ENCODE measurements at regions not wholly inside any gene's neighbourhood (a gene's known extent, or its start where the extent isn't known, plus 50 kb on each side); places are given as distances from the start of the nearest gene placed in this dataset.

DNA sequence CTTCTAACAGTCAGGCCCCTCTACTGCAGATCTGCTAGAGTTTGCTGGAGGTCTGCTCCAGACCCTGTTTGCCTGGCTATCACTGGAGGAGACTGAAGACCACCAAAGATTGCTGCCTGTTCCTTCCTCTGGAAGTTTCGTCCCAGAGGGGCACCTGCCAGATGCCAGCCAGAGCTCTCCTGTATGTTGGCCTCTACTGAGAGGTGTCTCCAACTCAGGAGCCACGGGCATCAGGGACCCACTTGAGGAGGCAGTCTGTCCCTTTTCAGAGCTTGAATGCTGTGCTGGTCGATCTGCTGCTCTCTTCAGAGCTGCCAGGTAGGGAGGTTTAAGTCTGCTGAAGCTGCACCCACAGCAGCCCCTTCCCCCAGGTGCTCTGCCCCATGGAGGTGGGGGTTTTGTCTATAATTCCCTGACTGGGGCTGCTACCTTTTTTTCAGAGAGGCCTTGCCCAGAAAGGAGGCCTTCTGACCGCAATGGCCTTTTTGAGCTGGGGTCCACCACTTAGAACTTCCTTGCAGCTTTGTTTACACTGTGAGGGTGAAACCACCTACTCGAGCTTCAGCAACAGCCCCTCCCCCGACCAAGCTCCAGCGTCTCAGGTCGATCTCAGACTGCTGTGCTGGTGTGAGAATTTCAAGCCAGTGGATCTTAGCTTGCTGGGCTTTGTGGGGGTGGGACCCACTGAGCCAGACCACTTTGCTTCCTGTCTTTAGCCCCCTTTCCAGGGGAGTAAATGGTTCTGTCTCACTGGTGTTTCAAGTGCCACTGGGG is 566.0 kb downstream of the NR4A2 start:
- DNase-seq: no peak

DNA sequence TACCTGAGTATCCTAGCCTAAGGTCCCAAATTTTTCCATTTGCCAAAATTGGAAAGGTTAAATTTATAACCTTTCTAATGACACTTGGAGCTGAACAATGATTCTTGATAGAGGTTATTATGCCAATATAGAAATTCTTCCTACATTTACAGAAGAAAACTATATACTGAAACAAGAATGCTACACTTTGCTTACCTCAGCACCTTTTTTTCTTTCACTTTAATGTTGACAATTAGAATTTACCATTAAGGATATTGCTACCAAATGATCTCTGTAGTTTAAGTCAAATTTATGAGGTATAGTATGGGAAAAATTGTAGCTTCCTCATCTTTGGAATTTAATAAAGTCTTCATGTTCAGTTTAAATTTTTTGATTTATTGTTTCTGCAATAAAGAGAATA is 577.0 kb downstream of the NR4A2 start:
- DNase-seq: no peak

DNA sequence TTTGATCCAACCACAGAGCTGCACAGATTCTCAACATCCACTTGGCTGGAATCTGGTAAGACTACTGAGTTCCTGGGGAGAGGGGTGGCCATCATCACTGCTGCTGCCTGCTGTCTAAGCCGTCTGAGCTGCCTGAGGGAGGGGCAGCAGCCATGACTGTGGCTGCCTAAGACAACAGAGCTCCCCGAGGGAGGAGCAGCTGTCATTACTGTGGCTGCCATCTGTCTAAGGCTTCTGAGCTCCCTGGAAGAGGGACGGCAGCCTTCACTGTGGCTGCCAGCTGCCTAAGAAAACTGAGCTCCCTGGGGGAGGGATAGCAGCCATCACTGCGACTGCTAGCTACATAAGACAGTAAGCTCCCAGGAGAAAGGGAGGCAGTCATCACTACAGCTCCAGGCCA is 584.4 kb downstream of the NR4A2 start:
- no peak for DNase-seq

DNA sequence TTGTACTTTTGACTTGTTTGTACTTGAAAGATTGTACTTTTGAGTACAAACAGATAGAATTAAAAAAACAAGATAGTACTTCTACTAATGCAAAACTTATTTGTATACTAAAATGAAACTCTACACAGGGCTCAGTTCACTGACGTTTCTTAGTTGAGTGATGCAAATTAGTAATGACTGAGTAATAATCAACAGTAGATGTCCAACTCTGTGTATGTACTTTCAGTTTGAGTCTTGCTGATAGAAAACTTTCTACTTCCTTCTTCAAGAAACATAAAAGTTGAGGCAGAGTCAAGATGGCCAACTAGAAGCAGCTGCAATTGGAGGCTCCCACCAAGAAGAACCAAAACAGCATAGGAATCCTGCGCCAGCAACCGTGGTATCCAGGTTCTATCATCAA is 585.0 kb downstream of the NR4A2 start:
- DNase-seq: no peak

DNA sequence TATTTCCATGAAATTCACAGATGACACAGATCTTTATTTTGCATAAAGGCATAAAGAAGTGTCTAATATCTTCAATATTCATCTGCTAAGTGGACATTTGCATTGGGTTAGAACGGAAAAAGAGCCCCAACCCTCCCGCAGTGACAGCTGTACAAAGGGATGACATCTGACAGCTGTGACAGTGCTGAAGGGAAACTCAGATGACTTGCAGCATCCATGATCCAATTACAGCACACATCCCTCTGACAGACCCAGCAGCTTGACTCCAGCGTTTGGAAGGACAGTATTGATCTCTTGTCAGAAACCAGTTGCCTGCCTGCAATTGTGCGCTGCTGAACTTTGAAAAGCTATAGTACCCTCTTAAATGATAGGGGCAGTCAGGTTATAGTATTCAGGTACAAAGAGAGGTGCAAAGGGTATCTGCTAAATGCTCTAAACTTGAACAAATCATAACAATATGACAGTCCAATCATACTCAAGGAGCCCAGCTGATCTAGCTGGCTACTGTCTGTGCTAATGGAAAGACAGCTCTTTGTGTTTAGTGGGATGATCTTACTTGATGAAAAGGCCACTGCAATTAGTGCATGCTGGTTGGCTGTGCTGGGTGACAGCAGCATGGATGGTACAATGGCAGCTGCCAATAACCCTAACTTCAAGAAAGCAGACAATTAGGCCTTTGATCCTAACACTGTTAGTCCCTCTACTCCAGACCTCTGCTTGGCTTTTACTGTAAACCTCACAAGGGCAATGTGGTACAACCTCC is 599.2 kb downstream of the NR4A2 start:
- no peak for DNase-seq

DNA sequence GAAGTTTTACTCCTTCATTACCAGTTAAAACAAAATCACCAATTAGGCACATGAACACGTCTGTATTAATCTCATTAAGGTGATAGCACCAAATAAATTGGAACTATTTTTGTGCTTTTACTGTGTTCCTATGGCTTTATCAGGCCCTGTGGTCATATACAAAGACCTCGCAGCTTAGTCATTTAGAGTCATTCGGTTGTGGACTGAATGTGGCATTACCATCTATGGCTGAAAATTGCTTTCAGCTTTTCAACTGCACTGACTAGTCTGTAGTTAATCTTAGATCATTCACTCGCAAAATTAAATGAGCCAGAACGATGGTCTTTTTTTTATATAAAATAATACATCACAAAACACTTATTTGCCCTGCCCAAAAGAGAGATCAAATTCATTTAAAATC is 601.7 kb downstream of the NR4A2 start:
- DNase-seq: no peak

DNA sequence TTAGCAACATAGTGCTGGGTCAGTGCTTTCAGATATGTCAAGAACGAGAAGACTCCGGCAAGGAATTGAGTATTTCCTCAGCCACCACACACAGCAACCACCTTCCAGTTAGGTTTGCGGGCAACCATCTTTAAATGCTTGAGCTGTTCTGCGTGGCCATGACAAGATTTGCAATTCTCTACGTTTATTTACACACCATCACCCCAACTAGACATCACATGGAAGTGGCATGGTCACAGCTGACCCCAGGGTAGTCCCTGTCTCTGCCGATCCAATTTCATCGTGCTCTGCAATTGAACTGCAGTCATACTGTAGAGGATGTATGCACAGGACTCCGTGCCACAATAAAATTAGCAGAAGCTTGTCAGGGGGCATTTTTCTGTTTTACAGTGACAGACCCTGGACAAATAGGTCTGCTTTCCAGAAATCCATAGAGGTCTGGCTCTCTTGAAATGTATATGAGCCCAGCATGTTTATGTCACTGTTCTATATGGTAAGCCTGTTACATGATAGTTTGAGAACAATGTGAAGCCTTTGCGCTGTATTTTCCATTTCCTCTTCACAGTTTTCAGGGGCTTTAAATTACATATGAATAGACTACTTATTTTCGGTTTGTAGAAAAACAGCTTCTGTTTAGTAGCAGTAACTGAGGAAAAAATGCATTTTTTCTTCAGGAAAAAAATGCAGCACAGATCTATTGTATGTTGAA is 605.2 kb downstream of the NR4A2 start:
- DNase-seq: no peak

DNA sequence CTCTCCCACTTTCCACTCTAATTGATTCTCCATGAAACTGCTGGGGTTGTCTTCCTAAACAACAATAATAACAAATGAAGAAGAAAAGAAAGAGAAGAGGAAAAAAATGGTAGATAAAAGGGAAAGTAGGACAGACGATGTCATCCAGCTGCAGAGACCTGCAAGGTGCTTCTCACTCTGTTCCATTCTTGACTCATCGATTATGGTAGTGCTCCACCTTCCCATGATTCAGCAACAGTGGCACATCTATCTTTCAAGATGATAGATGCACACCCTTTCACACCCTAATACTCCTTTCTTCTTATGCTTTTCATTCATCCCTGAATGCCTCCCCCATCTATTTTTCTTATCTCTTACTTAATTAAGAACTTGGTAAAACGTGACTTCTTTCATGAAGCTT is 610.2 kb downstream of the NR4A2 start:
- DNase-seq: no peak

DNA sequence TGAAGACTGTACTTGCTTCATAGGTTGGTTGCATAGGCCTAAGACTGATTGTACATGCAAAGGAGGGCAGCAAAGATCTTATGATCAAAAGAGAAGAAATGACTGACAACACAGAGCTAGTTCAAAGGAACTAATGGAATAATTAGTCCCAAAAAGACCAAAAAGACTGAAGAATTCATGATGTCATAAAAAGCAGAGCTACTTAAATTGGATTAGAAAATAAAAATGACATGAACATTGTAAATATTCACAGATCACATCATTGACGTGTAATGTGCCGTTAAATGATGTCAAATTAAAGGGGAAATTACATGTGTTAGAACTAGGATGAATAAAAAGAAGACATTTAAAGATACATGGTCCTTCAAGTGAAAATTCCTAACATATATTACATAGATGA is 616.8 kb downstream of the NR4A2 start:
- no peak for DNase-seq

DNA sequence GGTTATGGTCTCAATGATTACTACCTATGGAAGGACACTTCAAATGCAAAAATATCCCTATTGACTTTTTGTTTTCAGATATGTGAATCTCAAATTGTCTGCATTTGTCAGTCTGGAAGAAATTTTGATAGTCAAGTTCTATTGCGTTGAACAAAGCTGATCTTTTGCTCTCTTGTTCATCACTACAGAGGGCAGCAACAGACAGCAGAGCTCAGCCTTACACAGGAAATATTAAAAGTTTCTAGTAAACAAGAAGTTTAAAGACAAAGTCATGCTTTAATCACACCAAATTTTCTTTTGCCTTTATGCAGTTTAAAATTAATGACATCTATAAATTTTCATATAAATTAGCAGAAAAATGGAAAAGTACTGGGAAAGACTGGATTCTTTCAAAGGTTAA is 617.5 kb downstream of the NR4A2 start:
- no peak for DNase-seq

DNA sequence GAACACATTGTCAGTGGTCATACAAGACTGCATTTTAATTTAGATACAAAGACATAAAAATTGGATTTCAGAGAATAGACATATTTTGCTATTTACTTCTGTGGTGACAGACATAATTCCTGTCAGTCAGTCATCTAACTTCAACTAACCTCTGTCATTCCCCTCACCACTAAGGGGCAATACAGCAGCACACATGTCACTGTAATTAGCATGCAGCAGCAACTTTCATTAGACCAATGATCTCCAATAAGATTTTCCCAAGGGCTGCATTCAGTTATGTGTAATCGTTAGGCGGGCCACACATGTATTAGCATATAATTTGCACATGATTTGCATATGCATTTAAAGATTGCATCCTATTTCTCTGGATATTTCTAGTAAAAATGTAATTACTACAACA is 624.5 kb downstream of the NR4A2 start:
- DNase-seq: no peak

DNA sequence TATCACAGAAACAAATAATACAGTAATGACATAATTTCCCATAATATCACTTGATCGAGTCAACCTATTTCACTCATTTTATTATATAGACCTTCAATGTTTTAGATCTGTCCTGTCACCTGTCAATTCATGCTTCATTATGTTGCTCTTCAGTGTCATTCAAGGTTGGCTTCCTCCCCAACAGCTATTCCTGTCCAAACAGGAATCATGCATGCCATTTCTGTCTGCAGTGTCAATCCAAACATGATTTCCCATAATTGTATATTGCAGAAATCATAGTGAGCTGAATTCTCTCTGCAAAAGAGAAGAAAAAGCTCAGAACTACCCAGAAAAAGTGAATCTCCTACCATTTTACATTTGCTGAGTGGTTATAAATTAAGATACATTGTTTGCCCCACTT is 628.6 kb downstream of the NR4A2 start:
- DNase-seq: no peak

DNA sequence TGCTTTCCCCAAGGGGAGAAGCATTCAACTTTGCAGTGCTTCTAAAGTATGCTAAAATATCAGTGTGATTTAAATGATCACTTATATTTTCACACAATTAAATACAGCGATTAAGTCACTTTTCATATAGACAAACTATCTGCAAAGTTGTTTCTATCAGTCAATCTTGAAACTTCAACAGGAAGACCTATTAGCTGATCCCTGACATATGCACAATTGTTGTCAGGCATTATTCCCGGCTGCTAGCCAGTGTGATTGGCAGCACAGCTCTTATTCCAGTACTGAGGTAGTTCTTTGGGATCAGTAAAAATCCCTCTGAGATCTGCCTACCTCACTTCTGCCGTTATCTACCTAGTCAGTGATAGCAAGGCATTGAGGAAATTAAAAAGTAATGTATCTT is 629.5 kb downstream of the NR4A2 start:
- no peak for DNase-seq

DNA sequence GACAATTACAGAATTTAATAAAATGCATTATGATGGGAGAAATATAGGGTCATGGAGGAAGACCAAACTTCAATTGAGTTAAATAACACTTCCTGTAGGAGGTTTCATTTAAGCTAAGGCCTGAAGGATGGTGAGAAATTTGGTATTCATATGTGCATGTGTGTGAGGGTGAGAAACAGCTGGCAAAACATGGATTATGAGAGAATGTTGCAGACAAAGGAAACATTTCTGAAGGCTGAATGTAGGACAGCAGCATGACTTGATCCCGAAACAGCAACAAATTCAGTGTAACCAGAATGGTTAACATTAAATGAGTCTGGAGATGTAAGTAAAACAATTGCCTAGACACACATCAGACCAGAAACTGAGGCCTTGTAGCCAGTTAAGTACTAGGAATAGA is 630.8 kb downstream of the NR4A2 start:
- DNase-seq: no peak

DNA sequence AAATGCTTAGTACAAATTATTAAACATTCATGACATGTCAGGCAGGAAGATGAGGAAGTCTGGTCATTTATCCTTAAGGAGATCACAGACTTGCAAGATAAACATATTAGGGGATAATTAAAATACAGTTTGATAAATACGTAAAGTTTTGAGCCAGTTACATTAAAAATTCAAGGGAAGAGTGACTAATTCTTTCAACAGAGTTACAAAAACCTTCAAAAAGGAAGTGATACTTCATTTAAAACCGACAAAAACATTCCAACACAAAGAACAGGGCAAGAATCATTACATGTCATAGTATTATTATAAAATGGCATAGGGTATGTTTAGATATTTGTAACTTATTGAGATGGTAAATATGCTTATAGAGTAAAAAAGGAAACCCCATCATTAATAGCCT is 636.0 kb downstream of the NR4A2 start:
- DNase-seq: no peak

DNA sequence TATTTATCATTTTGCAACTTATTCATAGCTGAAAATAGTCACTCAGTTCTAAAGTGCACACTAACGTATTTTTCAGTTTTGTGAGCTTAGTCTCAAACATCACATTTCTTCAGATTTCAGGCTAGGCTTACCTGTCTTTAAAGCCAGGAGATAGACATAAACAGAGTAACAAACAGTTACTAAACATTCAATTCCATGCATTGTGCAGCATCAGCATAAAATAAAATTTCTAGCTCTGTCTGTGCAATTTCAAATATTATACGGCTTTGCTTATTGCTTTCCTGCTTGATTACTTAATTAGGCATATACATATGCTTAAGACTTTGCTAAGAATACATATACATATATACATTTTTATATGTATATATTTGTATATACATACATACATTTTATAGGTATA is 637.0 kb downstream of the NR4A2 start:
- no peak for DNase-seq

DNA sequence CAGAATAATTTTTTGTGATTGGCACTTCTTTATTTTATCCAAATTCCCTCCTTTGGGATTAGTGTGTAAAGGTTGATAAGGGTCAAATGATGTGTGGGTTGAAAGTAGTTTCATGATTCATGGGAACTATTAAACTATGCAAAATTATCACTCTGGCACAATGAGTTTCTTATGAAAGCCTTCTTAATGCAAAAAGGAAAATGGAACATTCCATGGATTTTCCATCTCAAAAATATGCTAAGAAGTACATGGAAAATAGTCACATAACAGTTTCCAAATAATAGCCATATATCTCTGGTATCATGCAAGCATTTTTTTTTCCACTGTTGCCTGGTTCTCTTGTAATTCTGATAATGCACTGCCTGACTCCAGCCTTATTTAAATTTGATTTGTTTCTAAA is 639.7 kb downstream of the NR4A2 start:
- no peak for DNase-seq

DNA sequence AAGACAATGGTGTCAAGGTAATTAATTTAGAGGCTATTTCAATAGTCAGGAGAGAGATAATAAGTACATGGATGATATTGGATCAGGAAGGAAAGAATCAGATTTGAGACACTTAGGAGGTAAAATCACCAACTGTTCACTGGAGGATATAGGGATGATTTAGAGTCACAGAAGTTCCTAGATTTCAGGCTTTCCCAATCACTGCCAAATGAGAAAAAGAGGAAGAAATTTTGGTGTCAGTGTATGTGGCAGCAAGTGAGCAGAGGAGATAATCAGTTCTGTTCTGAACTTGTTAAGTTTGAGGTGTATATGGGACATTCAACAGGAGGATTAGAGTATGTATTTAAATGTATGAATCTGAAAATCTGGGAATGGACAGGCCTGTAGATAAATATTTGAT is 640.4 kb downstream of the NR4A2 start:
- DNase-seq: no peak

DNA sequence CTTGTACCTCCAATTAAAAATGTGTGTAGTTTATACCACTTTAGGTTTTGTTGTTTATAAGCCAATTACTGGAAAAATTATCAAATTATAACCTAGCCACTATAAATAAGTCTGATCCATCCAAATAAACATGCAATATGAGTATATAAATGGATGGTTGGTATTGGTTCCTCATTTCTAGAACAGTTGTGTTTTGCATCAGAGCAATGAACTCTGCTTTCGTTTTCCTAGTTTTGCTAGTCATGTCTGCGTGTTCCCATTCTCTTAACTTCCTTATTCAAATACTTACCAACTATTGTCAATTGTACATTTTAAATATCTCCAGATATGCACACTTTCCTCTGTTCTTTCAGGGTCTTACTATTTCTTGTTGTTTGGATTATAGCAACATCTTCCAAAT is 641.7 kb downstream of the NR4A2 start:
- DNase-seq: no peak

DNA sequence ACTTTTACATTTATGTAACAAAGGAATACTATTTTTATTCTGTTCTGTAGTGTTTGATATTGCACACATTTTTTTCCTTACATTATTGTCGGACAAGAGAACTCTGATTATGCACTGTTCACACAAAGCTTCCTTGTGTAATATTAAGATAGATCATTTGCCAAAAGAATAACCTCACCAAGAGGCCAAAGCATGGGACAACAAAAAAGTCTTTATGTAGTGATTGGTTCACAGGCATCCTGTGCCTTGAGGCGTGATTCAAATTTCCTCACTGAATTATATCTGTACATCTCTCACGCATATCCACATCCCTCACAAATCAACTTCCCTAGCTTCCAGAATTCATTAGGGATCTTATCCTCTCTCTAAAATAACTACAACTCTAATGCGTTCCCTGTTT is 642.7 kb downstream of the NR4A2 start:
- DNase-seq: no peak

DNA sequence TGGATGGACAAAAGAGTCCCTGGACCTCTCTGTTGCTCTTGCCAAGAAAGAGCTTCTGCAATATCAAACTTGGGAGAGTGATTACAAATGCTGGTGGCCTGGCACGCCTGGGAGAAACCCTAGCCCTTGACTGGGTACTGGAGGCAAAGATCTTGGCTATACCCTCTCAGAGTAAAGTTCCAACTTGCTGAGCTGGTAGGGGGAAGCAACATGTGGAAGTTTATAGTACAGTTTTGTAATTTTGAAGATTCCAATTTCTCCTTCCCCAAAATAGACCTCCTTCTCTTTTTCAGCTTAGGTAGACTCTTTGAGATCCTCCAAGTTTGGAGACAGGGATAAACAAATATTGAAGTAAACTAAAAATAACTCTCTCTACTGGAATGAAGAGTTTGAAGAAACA is 645.3 kb downstream of the NR4A2 start:
- DNase-seq: no peak

DNA sequence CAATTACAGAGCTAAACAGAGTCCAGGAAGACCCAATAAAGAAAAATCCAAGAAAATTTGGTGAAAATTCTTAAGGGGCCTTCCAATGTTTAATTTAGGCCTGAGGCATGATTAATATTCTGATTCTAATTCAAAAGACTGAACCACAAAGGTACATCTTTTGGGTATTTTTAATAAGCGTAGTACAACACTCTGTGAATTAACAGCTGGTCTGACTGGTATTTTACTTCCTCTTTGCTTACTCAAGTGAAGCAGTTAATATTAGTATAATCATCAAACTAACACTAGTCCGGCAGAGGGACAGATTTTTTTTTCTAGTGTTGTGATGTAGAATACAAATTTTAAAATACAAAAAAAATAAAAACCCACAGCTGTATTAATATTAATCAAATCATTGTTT is 652.9 kb downstream of the NR4A2 start:
- no peak for DNase-seq

DNA sequence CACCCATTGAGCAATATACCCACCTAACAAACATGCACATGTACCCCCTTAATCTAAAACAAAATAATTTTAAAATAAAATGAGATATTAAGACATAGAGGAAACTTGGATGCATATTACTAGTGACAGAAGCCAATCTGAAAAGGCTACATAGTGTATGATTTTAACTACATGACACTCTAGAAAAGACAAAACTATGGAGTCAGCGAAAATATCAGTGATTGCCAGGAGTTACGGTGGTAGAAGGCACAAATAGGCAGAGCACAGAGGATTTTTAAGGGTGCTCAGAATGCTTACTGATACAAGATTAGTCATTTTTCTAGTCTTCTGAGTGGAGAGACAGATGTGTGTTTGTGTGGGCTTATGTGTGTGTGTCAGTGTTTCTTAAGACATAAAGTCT is 656.6 kb downstream of the NR4A2 start:
- DNase-seq: no peak

DNA sequence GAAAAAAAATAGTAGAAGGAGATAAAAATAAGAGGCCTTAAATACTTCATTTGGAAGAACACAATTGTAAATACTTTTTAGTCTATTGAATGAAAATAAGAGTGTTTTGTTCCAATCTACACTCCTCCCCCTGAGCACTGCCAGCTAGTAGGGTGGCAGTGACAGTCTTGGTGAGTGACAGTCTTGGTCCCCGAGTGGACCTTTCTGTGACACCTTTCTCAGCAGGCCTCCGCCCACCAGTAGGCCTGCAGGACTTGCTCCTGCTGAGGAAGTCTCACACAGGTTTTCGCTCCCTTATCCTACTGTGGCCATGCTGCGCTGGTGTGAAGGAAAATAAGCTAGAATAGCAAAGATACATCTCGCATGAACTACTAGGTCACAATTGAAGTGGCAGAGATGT is 666.8 kb downstream of the NR4A2 start:
- DNase-seq: no peak

Measured in activated CD4-positive, alpha-beta T cell treated with anti-CD3 and anti-CD28 coated beads for 4 hours (primary cell).